ENCODE measurements at regions not wholly inside any gene's neighbourhood (a gene's known extent, or its start where the extent isn't known, plus 50 kb on each side); places are given as distances from the start of the nearest gene placed in this dataset.

- TF ChIP-seq ZBTB33 (IDR thresholded peaks at IDR 0.05; ENCODE audit: extremely low read depth, insufficient replicate concordance, low read length) (no peak), SP1 (IDR thresholded peaks at IDR 0.05; ENCODE audit: low read depth) (no peak)
Observed at GRCh38 chr4:156643826-156644225, 327.8 kb downstream of the PDGFC start (continued).

GRCh38 chr4:156642161-156642560 lies 329.4 kb downstream of the PDGFC start:
- CTCF ChIA-PET, result no interaction called here
- H2AFZ ChIP-seq (ENCODE audit: low read depth, low read length, poor library complexity, severe bottlenecking), result no peak overlapping the region
- no peak overlapping the region for H3K27ac ChIP-seq (ENCODE audit: low read depth, low read length)
- ATAC-seq, result no peak
- H3K36me3 ChIP-seq (ENCODE audit: control insufficient read depth in 1 of 2, insufficient read depth in 2 of 2, low read length in 2 of 2), result no peaks in the 10 kb centered on the region
- POLR2A ChIA-PET, result no interaction called here
- no peaks in the 10 kb centered on the region for H3K9me3 ChIP-seq (ENCODE audit: control insufficient read depth in 1 of 2, insufficient read depth in 1 of 2, low read depth in 1 of 2, low read length in 2 of 2)
- DNase-seq (ENCODE audit: low read depth, low spot score), result no peak
- H3K9ac ChIP-seq (ENCODE audit: low read length), result no peak overlapping the region
- no peak overlapping the region for H3K4me3 ChIP-seq (replicated peaks in 1 of 2; ENCODE audit: low read depth in 1 of 2, low read length in 2 of 2)
- no peaks in the 10 kb centered on the region for H3K4me1 ChIP-seq (ENCODE audit: control insufficient read depth in 1 of 2, insufficient read depth in 2 of 2, low read length in 2 of 2)
- no peaks in the 10 kb centered on the region for H4K20me1 ChIP-seq (ENCODE audit: insufficient read depth)
- BruUV-seq (replicated peaks), result no TSS peak
- no peak overlapping the region for H3K4me2 ChIP-seq (ENCODE audit: low read length)
- H3K9me2 ChIP-seq (ENCODE audit: insufficient read depth), result no peaks in the 10 kb centered on the region
- H3K27me3 ChIP-seq (ENCODE audit: insufficient read depth, low read length), result no peaks in the 10 kb centered on the region
- intact Hi-C loops (cut with micrococcal nuclease), result no loop called here
- TF ChIP-seq REST (IDR thresholded peaks at IDR 0.05; ENCODE audit: low read depth) (no peak), ZNF274 (IDR thresholded peaks at IDR 0.05; ENCODE audit: low read depth, low read length) (no peak), JUND (IDR thresholded peaks at IDR 0.05) (no peak), EZH2 (IDR thresholded peaks at IDR 0.05) (no peak), EZH2phosphoT487 (IDR thresholded peaks at IDR 0.05; ENCODE audit: borderline replicate concordance) (no peak), TCF7L2 (IDR thresholded peaks at IDR 0.05; ENCODE audit: borderline replicate concordance, extremely low read depth, insufficient read depth, insufficient read length) (no peak), ZBTB33 (IDR thresholded peaks at IDR 0.05; ENCODE audit: extremely low read depth, insufficient replicate concordance, low read length) (no peak), EGR1 (IDR thresholded peaks at IDR 0.05; ENCODE audit: low read depth) (no peak), YY1 (IDR thresholded peaks at IDR 0.05; ENCODE audit: extremely low read depth, insufficient replicate concordance, low read depth, low read length) (no peak), SIN3A (IDR thresholded peaks at IDR 0.05; ENCODE audit: low read depth) (no peak), ATF3 (IDR thresholded peaks at IDR 0.05) (no peak), CEBPB (IDR thresholded peaks at IDR 0.05; ENCODE audit: low read depth) (no peak), ZFX (IDR thresholded peaks at IDR 0.05) (no peak), POLR2AphosphoS5 (IDR thresholded peaks at IDR 0.05; ENCODE audit: low read depth, low read length) (no peak), POLR2A (IDR thresholded peaks at IDR 0.05; ENCODE audit: borderline replicate concordance, extremely low read depth, insufficient read depth, insufficient read length) (no peak)
- no peaks in the 10 kb centered on the region for H3K79me2 ChIP-seq (ENCODE audit: insufficient read depth, low read length)
- RAD21 ChIA-PET (ENCODE audit: low non-redundant PET in 1 of 2, low total read pairs in 2 of 2, uncharacterized antibody in 2 of 2, unreplicated experiment in 2 of 2), result no interaction called here

Measured in HCT116 (cell line).